ENCODE measurements at regions not wholly inside any gene's neighbourhood (a gene's known extent, or its start where the extent isn't known, plus 50 kb on each side); places are given as distances from the start of the nearest gene placed in this dataset.

DNA sequence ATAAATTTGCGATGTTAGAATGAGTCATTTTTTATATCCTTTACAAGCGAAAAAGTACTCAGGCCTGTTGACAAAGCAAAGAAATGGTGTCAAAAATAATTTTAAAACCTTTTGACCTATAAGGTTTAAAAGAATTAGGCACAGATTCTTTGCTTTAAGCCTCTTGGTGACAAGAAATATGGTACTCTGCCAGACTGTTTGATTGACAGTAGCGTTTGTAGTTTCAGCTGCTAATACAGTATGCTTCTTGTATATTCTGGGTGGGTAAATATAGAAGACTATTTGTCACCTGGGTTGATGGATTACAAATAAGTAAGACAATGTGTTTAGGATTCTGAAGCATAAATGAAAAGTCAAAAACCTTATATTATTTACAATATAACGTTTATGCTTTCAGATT lies 193.1 kb upstream of the PITX2 start:
- no peak overlapping the region for H3K4me3 ChIP-seq (ENCODE audit: low read length)
- H3K4me3 Mint-ChIP-seq, result no peak overlapping the region
- H3K4me1 Mint-ChIP-seq, result peaks cover 7% of the 10 kb centered on the region
- no peaks in the 10 kb centered on the region for H3K4me1 ChIP-seq (ENCODE audit: control insufficient read depth, insufficient read depth, low read length)
- no peaks in the 10 kb centered on the region for H3K9me3 ChIP-seq (ENCODE audit: control insufficient read depth, low read length)
- no peak for DNase-seq
- no peaks in the 10 kb centered on the region for H3K9me3 Mint-ChIP-seq
- TF ChIP-seq, protein P1, sequence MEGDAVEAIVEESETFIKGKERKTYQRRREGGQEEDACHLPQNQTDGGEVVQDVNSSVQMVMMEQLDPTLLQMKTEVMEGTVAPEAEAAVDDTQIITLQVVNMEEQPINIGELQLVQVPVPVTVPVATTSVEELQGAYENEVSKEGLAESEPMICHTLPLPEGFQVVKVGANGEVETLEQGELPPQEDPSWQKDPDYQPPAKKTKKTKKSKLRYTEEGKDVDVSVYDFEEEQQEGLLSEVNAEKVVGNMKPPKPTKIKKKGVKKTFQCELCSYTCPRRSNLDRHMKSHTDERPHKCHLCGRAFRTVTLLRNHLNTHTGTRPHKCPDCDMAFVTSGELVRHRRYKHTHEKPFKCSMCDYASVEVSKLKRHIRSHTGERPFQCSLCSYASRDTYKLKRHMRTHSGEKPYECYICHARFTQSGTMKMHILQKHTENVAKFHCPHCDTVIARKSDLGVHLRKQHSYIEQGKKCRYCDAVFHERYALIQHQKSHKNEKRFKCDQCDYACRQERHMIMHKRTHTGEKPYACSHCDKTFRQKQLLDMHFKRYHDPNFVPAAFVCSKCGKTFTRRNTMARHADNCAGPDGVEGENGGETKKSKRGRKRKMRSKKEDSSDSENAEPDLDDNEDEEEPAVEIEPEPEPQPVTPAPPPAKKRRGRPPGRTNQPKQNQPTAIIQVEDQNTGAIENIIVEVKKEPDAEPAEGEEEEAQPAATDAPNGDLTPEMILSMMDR (conservative IDR thresholded peaks at IDR 0.05), result no peak
- no peak overlapping the region for H3K27ac Mint-ChIP-seq
- peaks cover 4% of the 10 kb centered on the region for H3K27me3 Mint-ChIP-seq (ENCODE audit: insufficient read depth)
- no peaks in the 10 kb centered on the region for H3K36me3 Mint-ChIP-seq (ENCODE audit: low read depth)
- WGBS, 2 experiments (ENCODE audit: insufficient coverage in 1 of 2, insufficient read length in 1 of 2), result 96 to 97% methylated on average over 3 to 4 of the region's 4 CpGs
- no peak overlapping the region for H3K9ac ChIP-seq (ENCODE audit: extremely low read depth, low read length, poor library complexity, severe bottlenecking)
- no peak overlapping the region for H3K27ac ChIP-seq (ENCODE audit: low read depth, low read length)
- H3K36me3 ChIP-seq (ENCODE audit: control insufficient read depth, insufficient read depth, low read length), result no peaks in the 10 kb centered on the region
- no peaks in the 10 kb centered on the region for H3K27me3 ChIP-seq (ENCODE audit: control insufficient read depth, insufficient read depth, low read length, poor library complexity, severe bottlenecking)

DNA sequence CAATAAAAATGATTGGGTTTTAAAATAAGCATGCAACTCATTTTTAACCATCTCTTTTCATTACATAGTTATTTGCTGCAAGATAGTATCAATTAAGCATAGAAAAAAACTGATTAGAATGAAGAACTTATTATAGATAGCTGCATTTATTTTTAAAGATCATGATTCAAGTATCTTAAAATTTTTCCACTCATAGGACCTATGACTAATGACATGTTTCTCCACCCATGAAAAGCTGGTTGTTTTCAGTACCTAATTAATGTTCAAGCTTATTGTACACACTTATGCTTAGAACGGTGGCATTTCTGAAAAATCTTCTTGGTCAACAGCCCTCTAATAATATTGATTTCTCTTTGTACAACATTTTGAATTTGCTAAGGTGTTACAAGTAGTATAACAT lies 193.5 kb upstream of the PITX2 start:
- Histone ChIP-seq H3K9me3 (ENCODE audit: control insufficient read depth, low read length) (no peaks in the 10 kb centered on the region), H3K9ac (ENCODE audit: extremely low read depth, low read length, poor library complexity, severe bottlenecking) (no peak overlapping the region), H3K27ac (ENCODE audit: low read depth, low read length) (no peak overlapping the region), H3K4me3 (ENCODE audit: low read length) (no peak overlapping the region), H3K36me3 (ENCODE audit: control insufficient read depth, insufficient read depth, low read length) (no peaks in the 10 kb centered on the region), H3K4me1 (ENCODE audit: control insufficient read depth, insufficient read depth, low read length) (no peaks in the 10 kb centered on the region), H3K27me3 (ENCODE audit: control insufficient read depth, insufficient read depth, low read length, poor library complexity, severe bottlenecking) (no peaks in the 10 kb centered on the region)
- Mint-ChIP-seq H3K9me3 (no peaks in the 10 kb centered on the region), H3K27ac (no peak overlapping the region), H3K36me3 (ENCODE audit: low read depth) (no peaks in the 10 kb centered on the region), H3K4me1 (peaks cover 7% of the 10 kb centered on the region), H3K4me3 (no peak overlapping the region), H3K27me3 (ENCODE audit: insufficient read depth) (peaks cover 4% of the 10 kb centered on the region)
- TF ChIP-seq, protein P1 (conservative IDR thresholded peaks at IDR 0.05), result no peak
- DNase-seq, result no peak
- WGBS, 2 experiments (ENCODE audit: insufficient coverage in 1 of 2, insufficient read length in 1 of 2), result 92% methylated on average over 1 of the region's 1 CpG; no CpG with 5 or more reads in 1 of the 2 experiments

DNA sequence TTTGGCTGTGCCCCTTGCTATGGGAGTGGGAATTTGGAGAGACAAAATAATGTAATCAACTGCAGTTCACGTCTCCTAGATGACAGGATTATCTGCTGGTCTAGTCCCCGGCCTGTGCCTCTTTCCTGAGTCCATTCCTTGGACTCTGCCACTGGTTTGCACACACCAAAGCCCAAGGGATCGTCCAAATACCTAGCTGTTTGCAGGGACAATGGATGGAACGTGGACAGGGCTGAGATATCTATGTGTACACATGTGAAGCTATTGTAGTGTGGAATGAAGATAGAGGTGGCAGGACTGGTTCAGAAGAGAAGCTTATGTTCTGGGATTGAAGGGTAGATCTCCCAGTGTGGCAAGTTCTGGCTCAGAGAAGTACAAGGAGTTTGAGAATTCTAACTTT lies 198.3 kb upstream of the PITX2 start:
- no peak overlapping the region for H3K27ac Mint-ChIP-seq
- WGBS, 2 experiments (ENCODE audit: insufficient coverage in 1 of 2, insufficient read length in 1 of 2), result 88 to 93% methylated on average over 4 of the region's 4 CpGs
- Histone ChIP-seq H3K4me1 (ENCODE audit: control insufficient read depth, insufficient read depth, low read length) (no peaks in the 10 kb centered on the region), H3K4me3 (ENCODE audit: low read length) (no peak overlapping the region), H3K9me3 (ENCODE audit: control insufficient read depth, low read length) (no peaks in the 10 kb centered on the region), H3K27me3 (ENCODE audit: control insufficient read depth, insufficient read depth, low read length, poor library complexity, severe bottlenecking) (no peaks in the 10 kb centered on the region), H3K27ac (ENCODE audit: low read depth, low read length) (no peak overlapping the region), H3K36me3 (ENCODE audit: control insufficient read depth, insufficient read depth, low read length) (no peaks in the 10 kb centered on the region), H3K9ac (ENCODE audit: extremely low read depth, low read length, poor library complexity, severe bottlenecking) (no peak overlapping the region)
- no peaks in the 10 kb centered on the region for H3K27me3 Mint-ChIP-seq (ENCODE audit: insufficient read depth)
- H3K36me3 Mint-ChIP-seq (ENCODE audit: low read depth), result no peaks in the 10 kb centered on the region
- no peaks in the 10 kb centered on the region for H3K9me3 Mint-ChIP-seq
- H3K4me1 Mint-ChIP-seq, result peaks cover 7% of the 10 kb centered on the region
- DNase-seq, result no peak
- TF ChIP-seq, protein P1 (conservative IDR thresholded peaks at IDR 0.05), result no peak
- no peak overlapping the region for H3K4me3 Mint-ChIP-seq
